GM18505 (cell line): ENCODE measurements at regions not wholly inside any gene's neighbourhood (a gene's known extent, or its start where the extent isn't known, plus 50 kb on each side); places are given as distances from the start of the nearest gene placed in this dataset.
"Not testable (repeated sequence)": the region's sequence is repeated elsewhere in the genome, so short reads cannot be mapped to it uniquely, and the experiment has no call there.

Experiments
- ATAC-seq: cut with Tn5 transposase; IDR thresholded peaks from one replicate; pipeline ENCODE4 v1.9.1; 2021; ENCODE audit not compliant: unreplicated experiment
- POLR2A ChIP-seq: IDR thresholded peaks from 4 replicates; pipeline ENCODE4 v1.6.1; 2011; ENCODE audit warnings: borderline replicate concordance; ENCODE audit not compliant: insufficient read depth, insufficient read length; ENCODE audit errors: extremely low read depth

DNA sequence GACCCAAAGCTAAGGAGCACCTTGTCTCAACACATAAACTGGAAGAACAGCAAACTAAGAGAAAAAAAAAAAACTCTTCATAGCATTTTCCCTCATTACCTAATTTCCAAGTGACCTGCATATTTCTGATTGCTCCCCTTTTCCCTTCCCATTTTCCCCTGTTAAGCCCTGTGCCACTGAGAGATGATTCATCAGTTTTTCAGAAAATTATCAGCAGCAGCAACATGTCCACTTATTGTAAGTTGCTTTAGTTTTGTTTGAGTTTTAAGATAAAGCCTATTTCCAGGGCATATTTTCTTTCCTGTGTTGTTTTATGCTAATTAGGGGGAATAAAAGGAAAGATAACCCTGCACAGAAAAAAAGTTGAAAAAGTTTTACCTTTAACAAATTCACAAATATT is 236.2 kb downstream of the LIPI start:
- not testable (repeated sequence) for ATAC-seq

DNA sequence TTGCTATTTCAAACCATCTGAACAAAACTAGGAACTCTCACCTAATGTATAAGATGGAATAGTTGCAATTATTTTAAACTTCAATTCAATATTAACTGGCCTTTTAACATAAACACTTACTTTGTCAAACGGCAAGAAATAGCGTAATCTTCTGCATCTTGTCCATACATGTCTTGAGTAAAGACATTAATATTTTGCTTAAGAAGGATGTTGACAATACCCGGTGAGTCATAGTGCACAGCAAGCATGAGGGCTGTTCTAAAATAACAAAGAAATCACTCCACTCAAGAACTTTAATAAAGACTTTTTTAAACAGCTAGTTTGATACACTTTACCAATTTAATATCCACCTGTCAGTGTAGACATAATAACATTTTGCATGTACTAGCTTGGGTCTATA is 240.9 kb downstream of the LIPI start:
- ATAC-seq, result not testable (repeated sequence)

DNA sequence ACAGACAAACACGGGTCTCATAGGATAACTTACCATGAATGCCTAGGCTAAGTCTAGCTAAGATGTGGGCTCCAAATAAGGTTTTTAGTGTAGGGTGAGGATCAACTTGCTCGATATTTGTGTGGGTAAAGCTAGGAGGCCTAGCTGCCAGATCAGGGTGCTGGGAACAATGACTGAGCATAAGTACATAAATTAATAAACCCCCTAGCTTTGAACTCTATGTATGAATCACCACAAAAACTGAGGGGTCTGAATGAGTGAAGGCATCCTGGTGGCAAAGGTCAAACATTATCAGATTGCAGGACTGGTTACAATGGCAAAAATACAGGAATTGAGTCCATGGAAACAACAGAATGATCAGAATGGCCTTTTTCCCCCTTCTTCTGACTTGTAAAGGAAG is 241.8 kb downstream of the LIPI start:
- ATAC-seq, result not testable (repeated sequence)

DNA sequence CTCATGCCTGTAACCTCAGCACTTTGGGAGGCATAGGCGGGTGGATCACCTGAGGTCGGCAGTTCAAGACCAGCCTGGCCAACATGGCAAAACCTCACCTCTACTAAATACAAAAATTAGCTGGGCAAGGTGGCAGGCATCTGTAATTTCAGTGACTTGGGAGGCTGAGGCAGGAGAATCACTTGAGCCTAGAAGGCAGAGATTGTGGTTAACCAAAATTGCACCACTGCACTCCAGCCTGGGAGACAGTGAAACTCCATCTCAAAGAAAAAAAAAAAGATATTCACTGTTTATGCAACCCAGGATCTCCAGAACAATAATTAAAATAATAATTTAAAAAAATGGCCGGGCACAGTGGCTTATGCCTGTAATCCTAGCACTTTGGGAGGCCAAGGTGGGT is 247.5 kb downstream of the LIPI start:
- ATAC-seq, result not testable (repeated sequence)

DNA sequence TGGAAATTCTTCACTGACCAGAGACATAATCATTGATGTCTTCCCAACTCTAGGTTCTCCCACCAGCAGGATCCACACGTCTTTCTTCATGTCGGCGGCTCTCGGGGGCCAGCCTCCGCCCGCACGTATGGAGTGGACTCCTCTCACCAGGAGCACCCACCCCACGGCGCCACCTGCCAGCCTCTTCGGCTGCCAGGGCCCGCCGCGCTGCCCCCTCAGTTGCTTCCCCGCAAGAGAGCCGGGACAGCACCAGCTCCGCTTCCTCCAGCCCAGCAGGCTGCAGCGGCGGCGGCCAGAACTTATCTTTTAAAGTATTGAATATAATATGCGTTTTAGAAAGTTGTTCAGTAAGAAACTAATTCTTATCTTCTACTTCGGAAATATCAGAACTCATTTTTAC is 273.5 kb downstream of the LIPI start:
- no peak for TF ChIP-seq POLR2A
- ATAC-seq, result no peak

DNA sequence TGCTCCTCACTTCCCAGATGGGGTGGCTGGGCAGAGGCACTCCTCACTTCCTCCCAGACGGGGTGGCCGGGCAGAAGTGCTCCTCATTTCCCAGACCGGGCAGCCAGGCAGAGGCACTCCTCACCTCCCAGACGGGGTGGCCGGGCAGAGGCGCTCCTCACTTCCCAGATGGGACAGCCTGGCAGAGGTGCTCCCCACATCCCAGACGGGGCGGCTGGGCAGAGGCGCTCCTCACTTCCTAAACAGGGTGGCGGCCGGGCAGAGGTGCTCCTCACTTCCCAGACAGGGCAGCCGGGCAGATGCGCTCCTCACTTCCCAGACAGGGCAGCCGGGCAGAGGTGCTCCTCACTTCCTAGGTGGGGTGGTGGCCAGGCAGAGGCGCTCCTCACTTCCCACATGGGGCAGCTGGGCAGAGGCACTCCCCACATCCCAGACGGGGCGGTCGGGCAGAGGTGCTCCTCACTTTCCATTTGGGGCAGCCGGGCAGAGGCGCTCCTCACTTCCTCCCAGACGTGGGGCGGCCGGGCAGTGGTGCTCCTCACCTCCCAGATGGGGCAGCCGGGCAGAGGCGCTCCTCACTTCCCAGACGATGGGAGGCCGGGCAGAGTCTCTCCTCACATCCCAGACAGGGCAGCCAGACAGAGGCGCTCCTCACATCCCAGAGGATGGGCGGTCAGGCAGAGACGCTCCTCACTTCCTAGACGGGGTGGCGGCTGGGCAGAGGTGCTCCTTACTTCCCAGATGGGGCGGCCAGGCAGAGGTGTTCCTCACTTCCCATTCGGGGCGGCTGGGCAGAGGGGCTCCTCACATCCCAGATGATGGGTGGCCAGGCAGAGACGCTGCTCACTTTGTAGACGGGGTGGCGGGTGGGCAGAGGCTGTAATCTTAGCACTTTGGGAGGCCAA is 274.5 kb downstream of the LIPI start:
- not testable (repeated sequence) for ATAC-seq

DNA sequence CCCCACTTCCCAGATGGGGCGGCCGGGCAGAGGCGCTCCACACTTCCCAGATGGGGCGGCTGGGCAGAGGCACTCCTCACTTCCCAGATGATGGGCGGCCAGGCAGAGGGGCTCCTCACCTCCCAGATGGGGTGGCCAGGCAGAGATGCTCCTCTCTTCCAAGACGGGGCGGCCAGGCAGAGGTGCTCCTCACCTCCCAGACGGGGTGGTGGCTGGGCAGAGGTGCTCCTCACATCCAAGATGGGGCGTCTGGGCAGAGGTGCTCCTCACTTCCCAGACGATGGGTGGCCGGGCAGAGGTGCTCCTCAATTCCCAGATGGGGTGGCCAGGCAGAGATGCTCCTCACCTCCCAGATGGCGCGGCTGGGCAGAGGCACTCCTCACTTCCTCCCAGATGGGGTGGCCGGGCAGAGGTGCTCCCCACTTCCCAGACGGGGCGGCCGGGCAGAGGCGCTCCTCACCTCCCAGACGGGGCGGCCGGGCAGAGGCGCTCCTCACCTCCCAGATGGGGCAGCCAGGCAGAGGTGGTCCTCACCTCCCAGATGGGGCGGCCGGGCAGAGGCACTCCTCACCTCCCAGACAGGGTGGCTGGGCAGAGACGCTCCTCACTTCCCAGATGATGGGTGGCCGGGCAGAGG is 275.2 kb downstream of the LIPI start:
- ATAC-seq, result not testable (repeated sequence)

DNA sequence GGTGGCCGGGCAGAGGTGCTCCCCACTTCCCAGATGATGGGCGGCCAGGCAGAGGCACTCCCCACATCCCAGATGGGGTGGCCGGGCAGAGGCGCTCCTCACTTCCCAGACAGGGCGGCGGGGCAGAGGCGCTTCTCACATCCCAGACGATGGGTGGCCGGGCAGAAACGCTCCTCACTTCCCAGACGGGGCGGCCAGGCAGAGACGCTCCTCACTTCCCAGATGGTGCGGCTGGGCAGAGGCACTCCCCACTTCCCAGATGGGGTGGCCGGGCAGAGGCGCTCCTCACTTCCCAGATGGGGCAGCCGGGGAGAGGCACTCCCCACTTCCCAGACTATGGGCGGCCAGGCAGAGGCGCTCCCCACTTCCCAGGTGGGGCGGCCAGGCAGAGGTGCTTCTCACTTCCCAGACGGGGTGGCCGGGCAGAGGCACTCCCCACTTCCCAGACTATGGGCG is 275.8 kb downstream of the LIPI start:
- not testable (repeated sequence) for ATAC-seq

DNA sequence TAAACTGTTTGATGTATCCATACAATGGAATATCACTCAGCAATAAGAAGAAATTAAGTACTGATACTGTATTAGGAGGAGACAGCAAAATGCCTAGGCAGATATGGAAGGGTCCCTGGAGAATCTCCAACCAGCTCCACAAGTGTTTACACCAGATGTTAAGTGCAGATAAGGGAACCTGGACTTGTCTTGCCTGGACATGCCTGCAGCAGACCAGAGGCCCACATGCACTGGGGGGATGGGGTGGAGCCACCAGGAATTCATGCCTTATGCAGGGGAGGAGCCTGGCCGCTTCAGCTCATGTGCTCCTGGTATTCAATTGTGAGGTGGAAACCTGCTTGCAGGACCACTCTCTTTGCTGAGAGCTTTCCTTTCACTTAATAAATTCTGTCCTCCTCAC is 287.6 kb downstream of the LIPI start:
- ATAC-seq, result not testable (repeated sequence)

DNA sequence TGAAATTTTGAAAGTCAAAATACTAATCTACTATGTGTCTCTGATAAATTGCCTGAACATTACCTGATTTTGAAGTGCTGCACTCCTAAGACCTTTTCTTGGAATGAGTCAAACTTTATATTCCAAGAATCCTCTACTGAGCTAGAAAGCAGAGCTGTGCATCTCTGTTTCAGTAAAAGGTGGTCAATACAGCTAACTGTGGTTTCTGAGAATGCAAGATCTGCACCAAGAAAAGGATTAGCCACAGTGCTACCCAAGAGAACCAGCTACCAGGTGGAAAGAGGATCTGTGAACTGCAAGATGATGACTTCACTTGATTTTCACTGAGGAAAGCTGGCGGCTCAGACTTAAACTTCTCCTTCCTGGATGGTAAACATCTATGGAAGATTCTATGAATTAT is 289.3 kb downstream of the LIPI start:
- ATAC-seq, result not testable (repeated sequence)

DNA sequence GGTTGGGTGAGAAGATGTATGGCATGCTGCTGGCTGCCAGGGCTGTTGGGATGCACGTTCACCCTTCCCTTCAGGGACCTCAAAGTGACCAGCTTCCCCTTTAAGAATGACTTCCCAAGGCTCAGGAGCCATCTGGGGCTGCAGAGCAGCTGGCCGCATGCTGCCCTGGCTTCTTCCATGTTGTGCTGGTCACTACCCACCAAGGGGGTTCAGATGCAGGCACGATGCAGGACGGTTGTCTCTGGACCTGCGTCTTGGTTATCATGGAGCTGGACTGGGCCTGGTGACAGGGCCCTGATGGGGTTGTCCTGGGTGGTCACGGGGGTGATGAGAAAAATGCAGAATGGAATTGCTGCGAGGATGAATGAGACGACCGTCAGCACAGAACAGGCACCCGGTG is 297.8 kb downstream of the POTED start:
- ATAC-seq, result not testable (repeated sequence)

DNA sequence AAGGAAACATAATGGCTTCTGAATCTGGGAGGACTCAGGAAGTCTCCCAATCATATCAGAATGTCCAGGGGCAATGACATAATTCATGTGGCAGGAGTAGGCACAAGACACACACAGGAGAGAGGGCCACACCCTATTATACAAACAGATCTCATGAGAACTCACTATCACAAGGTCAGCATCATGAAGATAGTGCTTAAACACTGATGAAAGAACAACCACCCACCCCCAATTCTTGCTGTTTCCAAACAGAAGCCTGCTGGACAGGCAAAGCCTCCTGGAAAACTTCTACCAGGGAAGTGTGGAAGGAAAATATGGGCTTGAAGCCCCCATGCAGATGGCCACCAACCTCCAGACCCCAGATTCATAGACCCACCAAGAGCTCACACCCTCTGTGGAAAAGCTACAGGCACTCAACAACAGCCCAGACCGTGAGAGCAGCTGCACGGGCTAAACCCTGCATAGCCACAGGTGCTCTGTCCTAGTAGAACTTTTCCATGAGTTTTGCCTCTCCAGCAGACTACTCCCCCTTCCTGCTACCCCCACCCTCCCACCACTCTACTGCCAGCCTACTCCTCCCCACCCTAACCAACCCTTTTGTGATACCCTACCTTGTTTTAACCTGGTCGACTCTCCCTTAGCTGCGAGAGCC is 287.1 kb downstream of the POTED start:
- ATAC-seq, result not testable (repeated sequence)

DNA sequence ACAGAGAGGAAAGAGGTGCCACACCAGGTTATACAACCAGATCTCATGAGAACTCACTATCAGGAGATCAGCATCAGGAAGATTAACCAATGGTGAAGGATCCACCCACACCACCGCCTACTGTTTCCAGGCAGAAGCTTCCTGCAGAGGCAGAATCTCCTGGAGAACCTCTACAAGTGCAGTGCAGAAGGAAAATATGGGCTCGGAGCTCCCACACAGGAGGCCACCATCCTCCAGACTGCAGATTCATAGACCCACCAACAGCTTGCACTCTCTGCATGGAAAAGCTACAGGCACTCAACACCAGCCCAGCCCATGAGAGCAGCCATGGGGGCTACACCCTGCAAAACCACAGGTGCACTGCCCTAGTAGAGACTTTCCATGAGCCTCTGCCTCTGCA is 284.0 kb downstream of the POTED start:
- not testable (repeated sequence) for ATAC-seq

DNA sequence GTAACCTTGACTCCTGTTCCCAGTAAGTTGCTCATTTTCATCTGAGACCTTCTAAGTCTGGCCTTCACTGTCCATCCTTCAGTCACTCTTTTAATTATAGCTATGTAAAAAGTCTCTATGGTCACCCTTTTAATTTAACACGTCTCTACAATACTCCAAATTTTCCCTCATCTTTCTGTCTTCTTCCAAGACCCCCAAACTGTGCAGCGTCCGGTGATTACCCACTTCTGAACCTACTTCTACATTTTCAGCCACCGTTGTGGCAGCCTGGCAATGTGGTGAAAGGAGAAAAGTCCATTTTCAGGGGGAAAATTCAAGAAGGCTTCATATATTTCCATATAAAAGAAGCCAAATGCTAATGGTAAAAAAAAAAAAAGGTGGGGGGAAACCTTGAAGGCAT is 283.4 kb downstream of the POTED start:
- not testable (repeated sequence) for ATAC-seq

DNA sequence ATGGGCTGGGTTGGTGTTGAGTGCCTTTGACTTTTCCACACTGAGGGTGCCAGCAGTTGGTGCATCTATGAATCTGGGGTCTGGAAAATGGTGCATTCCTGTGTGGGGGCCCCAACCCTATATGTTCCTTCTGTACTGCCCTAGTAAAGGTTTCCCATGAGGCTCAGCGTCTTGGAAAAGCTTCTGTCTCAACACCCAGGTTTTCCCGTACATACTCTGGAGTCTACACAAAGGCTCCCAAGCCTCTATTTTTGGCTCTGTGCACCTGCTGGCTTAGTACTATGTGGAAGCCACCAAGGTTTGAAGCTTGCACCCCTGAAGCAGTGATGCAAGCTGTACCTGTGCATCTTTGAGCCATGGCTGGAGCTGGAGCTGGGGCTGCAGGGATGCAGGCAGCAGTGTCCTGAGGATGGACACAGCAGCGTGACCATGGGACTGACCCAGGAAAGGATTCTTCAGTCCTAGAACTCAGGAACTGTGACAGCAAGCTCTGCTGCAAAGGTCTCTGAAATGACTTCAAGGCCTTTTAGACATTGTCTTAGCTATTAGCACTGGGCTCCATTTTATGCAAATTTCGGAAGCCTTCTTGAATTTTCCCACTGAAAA is 282.7 kb downstream of the POTED start:
- not testable (repeated sequence) for ATAC-seq

DNA sequence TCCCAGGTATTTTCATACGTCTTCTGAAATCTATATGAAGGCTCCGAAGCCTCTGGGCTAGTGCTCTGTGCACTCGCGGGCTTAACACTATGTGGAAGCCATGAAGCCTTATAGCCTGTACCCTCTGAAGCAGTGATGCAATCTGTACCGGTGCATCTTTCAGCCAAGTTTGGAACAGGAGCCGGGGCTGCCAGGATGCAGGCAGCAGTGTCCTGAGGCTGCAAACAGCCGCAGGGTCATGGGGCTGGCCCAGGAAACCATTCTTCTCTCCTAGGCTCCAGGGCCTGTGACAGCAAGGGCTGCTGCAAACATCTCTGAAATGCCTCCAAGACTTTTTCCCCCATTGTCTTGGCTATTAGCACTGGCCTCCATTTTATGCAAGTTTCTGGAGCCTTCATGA is 279.6 kb downstream of the POTED start:
- ATAC-seq, result not testable (repeated sequence)

DNA sequence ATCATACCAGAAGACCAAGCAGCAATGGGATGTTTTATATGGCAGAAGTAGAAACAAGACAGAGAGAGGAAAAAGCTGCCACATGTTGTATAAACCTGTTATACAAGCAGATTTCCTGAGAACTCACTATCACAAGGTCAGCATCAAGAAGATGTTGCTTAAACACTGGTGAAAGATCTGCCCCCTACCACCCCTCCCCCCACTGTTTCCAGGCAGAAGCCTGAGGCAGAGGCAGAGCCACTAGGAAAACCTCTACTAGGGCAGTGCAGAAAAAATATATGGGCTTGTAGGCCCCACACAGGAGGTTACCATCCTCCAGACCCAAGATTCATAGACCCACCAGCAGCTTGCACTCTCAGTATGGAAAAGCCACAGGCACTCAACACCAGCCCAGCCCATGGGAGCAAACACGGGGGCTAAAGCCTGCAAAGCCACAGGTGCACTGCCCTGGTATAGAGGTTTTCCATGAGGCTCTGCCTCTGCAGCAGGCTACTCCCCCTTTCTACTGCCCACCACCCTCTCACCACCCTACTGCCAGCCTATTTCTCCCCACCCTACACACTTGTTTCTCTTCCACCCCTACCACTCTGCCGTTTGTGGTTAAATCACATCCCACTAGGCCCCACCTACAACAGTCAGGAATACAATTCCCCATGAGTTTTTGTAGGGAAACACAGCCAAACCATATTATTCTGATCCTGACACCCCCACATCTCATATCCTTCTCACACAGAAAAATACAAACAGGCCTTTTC is 274.2 kb downstream of the POTED start:
- not testable (repeated sequence) for ATAC-seq

DNA sequence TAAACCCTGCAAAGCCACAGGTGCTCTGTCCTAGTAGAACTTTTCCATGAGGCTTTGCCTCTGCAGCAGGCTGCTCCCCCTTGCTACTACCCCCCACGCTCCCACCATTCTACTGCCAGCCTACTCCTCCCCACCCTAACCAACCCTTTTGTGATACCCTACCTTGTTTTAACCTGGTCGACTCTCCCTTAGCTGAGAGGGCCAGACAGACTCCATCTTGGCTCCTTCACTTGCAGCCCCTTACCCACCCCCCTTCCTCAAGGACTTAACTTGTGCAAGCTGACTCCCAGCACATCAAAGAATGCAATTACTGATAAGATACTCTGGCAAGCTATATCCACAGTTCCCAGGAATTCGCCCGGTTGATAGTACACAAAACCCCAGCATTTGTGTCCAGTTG is 267.9 kb downstream of the POTED start:
- ATAC-seq, result not testable (repeated sequence)

DNA sequence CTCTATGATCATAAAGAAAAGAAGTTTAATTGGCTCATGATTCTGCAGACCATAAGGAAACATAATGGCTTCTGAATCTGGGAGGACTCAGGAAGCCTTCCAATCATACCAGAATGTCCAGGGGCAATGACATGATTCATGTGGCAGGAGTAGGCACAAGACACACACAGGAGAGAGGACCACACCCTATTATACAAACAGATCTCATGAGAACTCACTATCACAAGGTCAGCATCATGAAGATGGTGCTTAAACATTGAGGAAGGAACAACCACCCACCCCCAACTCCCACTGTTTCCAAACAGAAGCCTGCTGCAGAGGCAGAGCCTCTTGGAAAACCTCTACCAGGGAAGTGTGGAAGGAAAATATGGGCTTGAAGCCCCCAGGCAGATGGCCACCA is 267.4 kb downstream of the POTED start:
- not testable (repeated sequence) for ATAC-seq

DNA sequence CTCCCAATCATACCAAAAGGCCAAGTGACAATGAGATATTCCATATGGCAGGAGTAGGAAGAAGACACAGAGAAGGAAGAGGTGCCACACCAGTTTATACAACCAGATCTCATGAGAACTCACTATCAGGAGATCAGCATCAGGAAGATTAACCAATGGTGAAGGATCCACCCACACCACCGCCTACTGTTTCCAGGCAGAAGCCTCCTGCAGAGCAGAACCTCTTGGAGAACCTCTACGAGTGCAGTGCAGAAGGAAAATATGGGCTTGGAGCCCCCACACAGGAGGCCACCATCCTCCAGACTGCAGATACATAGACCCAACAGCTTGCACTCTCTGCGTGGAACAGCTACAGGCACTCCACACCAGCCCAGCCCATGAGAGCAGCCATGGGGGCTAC is 264.4 kb downstream of the POTED start:
- ATAC-seq, result not testable (repeated sequence)
